ENCODE measurements at regions not wholly inside any gene's neighbourhood (a gene's known extent, or its start where the extent isn't known, plus 50 kb on each side); places are given as distances from the start of the nearest gene placed in this dataset.

DNA sequence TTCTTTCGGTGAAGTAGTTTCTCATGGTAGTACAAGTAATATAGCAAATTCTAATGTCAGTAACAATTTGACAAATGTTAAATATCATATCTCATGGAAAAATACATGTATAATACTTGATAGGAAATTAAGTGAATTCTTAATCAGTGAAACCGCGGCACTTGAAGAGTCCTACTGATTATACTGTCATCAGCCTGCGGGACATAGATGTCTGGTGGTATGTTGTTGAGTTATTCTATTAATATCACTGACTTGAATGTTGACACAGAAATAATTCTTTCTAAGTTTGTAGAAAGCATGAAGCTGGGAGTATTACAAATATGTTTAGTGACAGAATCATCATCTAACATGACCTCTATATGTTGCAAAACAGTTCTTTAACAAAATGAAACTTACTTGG is 479.8 kb upstream of the IMPG1 start:
- TF ChIP-seq, protein P1, sequence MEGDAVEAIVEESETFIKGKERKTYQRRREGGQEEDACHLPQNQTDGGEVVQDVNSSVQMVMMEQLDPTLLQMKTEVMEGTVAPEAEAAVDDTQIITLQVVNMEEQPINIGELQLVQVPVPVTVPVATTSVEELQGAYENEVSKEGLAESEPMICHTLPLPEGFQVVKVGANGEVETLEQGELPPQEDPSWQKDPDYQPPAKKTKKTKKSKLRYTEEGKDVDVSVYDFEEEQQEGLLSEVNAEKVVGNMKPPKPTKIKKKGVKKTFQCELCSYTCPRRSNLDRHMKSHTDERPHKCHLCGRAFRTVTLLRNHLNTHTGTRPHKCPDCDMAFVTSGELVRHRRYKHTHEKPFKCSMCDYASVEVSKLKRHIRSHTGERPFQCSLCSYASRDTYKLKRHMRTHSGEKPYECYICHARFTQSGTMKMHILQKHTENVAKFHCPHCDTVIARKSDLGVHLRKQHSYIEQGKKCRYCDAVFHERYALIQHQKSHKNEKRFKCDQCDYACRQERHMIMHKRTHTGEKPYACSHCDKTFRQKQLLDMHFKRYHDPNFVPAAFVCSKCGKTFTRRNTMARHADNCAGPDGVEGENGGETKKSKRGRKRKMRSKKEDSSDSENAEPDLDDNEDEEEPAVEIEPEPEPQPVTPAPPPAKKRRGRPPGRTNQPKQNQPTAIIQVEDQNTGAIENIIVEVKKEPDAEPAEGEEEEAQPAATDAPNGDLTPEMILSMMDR (IDR thresholded peaks at IDR 0.05) = no peak
- no peak for TF ChIP-seq POLR2A (IDR thresholded peaks at IDR 0.05)

Data from Peyer's patch (tissue), 4 donors.